Stimulated activated CD4-positive, alpha-beta T cell treated with anti-CD3 and anti-CD28 coated beads, TNF-alpha, amount 100 ng/mL, for 1 hour (primary cell): ENCODE measurements at regions not wholly inside any gene's neighbourhood (a gene's known extent, or its start where the extent isn't known, plus 50 kb on each side); places are given as distances from the start of the nearest gene placed in this dataset.

Source experiments
- DNase-seq, 3 donors: peaks; one replicate each; pipeline ENCODE4 v3.0.0-alpha.2; 2020; ENCODE audit warnings: low read depth in 3 of 3, low spot score in 1 of 3

- DNase-seq = no peak
These were observed 165.9 kb upstream of the ID2 start for GRCh38 chr2:8515864-8516533.

- no peak for DNase-seq
These were observed 163.9 kb upstream of the ID2 start for GRCh38 chr2:8517850-8518498.

- no peak for DNase-seq
These were observed 162.7 kb upstream of the ID2 start for GRCh38 chr2:8518979-8519668.

GRCh38 chr2:8520791-8521344 lies 161.0 kb upstream of the ID2 start:
- no peak for DNase-seq

GRCh38 chr2:8522687-8523086 lies 159.2 kb upstream of the ID2 start:
- no peak for DNase-seq

- DNase-seq = no peak
These were observed 157.5 kb upstream of the ID2 start for GRCh38 chr2:8524388-8524787.

GRCh38 chr2:8524823-8525222 lies 157.0 kb upstream of the ID2 start:
- no peak for DNase-seq

- DNase-seq = no peak
These were observed 156.6 kb upstream of the ID2 start for GRCh38 chr2:8525236-8525581.

- no peak for DNase-seq
These were observed 156.1 kb upstream of the ID2 start for GRCh38 chr2:8525582-8526402.

GRCh38 chr2:8526403-8526696 lies 155.5 kb upstream of the ID2 start:
- no peak for DNase-seq

GRCh38 chr2:8527031-8527430 lies 154.8 kb upstream of the ID2 start:
- no peak for DNase-seq

- no peak for DNase-seq
These were observed 154.2 kb upstream of the ID2 start for GRCh38 chr2:8527676-8528075.

- no peak for DNase-seq
These were observed 153.0 kb upstream of the ID2 start for GRCh38 chr2:8528863-8529262.

- DNase-seq = no peak
These were observed 152.1 kb upstream of the ID2 start for GRCh38 chr2:8529706-8530277.

GRCh38 chr2:8531481-8531880 lies 150.4 kb upstream of the ID2 start:
- DNase-seq = no peak

- DNase-seq = no peak
These were observed 149.4 kb upstream of the ID2 start for GRCh38 chr2:8532438-8532837.

GRCh38 chr2:8533923-8534322 lies 147.9 kb upstream of the ID2 start:
- no peak for DNase-seq

- no peak for DNase-seq
These were observed 147.5 kb upstream of the ID2 start for GRCh38 chr2:8534386-8534728.

GRCh38 chr2:8534729-8535468 lies 147.0 kb upstream of the ID2 start:
- DNase-seq = no peak

- DNase-seq = no peak
These were observed 146.4 kb upstream of the ID2 start for GRCh38 chr2:8535469-8535795.
